ENCODE measurements at regions not wholly inside any gene's neighbourhood (a gene's known extent, or its start where the extent isn't known, plus 50 kb on each side); places are given as distances from the start of the nearest gene placed in this dataset.

DNA sequence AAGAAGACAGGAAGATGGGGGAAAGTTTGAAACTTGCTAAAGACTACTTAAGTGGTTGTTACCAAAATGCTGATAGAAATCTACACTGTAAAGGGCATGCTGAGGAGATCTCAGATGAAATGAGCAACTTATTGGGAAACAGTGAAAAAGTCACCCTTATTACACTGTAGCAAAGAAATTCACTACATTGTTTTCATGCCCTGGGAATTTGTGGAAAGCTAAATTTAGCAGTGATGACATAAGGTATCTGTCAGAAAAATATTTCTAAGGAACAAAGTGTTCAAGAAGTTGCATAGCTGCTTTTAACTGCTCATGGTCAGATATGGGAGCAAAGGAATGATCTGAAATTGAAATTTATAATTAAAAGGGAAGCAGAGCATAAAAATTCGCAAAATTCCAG, 702.4 kb upstream of the LRRC4C start:
- DNase-seq (ENCODE audit: low read depth in 3 of 3, low spot score in 2 of 3), result no peak

DNA sequence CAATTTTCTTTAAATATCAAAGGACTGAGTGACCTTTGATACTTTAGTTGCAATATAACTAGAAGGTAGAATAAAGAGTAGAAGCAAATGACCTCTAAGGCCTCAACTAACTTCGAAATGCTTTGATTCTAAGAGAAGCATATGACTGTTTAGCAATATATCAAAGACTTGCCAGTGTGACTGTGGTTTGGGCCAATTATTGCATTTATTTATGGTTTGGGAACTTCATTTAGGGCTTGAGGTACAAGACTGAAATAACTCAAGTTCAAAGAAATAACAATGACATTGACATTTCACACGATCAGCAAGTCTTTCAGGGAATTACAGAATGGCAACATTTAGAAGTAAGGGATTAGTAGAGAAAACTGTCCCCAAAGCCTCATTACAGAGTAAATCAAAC, 709.7 kb upstream of the LRRC4C start:
- no peak for DNase-seq (ENCODE audit: low read depth in 3 of 3, low spot score in 2 of 3)

DNA sequence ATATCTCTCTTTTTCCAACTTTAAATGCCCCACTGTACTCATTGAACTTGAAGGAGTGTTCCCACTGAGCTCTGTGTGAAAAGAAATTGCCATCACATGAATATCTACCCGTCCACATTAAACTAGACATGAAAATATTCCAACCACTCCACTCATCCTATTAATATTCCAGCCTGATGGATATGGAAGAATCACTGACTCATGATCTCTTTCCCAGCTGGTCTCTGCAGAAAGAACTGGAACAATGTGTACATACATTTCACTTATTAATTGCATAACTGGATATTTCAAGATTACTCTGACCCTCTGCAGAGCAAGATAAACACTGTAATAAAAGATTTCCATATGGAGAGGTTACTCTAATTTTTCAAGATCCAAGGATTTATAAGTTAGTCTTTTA, 711.1 kb upstream of the LRRC4C start:
- DNase-seq (ENCODE audit: low read depth in 3 of 3, low spot score in 2 of 3), result no peak

DNA sequence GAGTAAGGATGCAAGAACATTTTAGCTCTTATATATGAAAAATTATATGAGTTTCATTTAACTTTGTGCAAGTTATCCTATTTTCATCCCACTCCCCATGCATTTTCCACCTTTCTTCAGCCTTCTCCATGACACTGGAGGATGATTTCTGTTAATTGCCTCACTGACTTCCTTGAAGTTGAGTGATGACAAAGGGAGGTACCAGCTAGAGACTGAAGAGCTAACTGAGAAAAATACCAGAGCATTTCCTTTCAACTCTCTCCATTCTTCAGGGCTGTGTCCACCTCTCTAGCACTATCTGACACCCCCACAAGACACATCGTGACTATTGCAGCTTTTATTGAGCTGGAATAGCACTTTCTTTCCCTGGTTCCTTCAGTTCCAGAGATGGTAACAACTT, 711.6 kb upstream of the LRRC4C start:
- DNase-seq (ENCODE audit: low read depth in 3 of 3, low spot score in 2 of 3), result no peak

DNA sequence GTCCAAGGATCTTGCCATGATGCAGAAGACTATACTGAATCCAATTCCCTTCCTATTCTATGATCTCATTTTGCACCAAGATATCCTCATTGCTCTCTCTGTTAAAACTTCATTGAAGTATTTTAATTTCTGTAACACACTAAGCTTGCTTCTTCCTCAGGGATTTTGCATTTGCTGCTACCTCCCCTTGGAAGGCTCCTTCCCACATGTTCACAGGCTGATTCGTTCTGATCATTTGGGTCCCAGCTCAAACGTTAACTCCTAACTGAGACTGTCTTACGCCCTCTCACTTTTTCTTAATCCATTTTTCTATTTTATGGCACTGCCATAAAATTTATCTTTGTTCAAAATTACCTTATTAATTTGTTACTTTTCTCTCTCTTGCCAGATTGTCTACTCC, 713.0 kb upstream of the LRRC4C start:
- no peak for DNase-seq (ENCODE audit: low read depth in 3 of 3, low spot score in 2 of 3)

DNA sequence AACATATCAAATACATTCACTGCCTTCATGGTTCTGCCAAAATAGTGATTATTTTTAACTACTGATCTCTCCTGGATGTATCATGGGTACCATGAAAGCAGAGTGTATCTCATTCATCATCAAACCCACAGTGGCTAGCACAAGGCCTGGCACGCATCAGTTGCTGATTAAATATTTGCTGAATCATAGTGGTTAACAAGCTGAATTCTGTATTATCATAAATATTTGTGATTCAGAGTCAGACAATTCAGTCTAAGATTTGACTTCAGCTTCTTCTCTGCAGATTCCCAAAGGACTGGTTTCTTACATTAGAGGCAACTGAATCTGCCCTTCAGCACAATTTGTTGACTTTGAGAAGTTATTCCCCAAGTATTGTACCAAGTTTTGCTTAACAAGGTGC, 715.8 kb upstream of the LRRC4C start:
- DNase-seq (ENCODE audit: low read depth in 3 of 3, low spot score in 2 of 3), result no peak

DNA sequence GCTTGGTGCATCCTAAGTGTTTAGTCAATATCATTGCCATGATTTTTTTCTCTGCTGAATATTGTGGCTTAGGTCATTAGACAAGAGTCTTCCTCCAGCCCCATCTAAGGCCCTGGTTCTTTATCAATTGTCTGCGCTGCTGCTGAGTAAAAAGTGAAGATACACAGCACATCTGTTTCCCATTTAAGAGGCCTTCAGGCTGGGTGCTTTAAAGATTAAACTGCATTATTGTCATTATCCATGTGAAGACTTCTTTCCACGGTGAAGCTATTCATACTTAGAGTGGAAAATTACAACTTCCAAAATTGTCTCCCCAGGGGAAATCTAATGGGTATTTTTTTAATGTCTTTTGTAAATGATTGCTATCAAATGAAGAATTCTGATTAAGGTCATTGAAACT, 719.8 kb upstream of the LRRC4C start:
- DNase-seq (ENCODE audit: low read depth in 3 of 3, low spot score in 2 of 3), result no peak

DNA sequence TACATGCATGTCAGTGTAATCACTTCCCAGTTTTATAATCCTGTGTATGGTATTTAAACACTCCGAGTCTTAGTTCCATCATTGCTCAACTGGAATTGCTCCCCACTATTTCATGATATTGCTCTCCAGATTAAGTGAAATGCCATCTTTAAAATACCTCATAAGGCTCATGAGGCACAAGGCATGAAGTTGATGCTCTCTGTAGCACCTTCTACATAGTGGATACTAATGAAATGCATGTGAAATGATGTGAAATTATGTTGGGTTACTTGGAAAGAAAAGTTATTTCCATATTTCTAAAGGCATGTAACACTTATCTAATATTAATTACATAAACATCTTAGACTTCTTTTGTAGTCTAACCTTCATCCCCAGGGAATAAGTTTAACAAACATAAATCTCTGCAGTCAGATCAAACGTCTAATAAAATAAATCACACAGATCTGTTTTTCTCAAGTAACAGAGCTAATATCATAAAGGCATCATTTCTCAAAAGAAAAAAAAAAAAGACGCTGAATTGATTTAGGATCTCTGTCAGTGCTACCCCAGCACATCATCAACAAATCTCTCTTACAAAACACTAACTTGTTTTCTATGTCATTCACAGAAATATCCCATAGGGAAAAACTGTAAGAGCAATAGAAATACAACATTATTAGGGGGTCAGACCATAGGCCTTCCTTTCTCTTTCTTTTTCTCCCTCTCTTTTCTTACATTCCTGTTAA, 736.0 kb upstream of the LRRC4C start:
- no peak for DNase-seq (ENCODE audit: low read depth in 3 of 3, low spot score in 2 of 3)

DNA sequence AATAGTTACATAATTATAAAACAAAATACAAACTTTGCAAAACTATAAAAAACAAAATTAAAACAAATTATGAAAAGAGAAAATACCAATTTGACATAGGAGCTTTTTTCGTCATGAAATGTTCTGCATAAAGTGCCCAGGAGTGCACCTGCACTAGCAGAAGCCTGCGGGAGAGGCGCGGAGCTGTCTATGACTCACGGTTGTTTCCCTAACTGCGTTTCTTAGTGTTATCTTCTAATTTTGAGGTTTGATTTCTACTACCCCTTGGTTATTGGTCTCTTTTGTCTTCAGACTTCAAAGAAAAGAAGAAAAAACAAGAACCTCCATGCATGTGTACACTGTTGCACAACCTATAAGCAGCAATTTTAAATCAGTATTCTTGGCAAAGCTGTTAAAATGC, 740.9 kb upstream of the LRRC4C start:
- no peak for DNase-seq (ENCODE audit: low read depth in 3 of 3, low spot score in 2 of 3)

DNA sequence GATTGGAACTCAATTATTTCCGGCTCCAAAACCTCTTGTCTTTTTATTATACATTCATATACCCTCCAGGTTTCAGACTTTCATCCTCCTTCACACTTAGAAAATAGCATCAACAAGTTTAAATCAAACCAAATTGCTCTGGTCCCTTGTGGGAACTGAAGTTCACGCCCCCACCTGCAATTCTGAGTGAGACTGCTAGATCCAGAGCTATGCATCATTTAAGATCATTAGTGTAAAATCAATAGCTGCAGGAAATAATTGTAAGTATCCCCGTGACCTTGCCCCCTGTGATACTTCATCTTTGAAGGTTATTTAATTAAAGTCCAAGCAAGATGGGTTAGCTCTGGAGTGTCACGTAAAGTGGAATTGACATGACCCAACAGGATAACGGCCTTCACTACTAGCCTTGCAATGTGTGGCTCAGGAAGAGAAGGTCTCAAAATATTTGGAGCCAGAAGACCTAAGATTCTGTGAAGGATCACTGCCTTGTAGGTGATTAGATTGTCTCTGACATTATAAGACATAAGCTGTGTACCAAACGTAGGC, 742.2 kb upstream of the LRRC4C start:
- no peak for DNase-seq (ENCODE audit: low read depth in 3 of 3, low spot score in 2 of 3)

DNA sequence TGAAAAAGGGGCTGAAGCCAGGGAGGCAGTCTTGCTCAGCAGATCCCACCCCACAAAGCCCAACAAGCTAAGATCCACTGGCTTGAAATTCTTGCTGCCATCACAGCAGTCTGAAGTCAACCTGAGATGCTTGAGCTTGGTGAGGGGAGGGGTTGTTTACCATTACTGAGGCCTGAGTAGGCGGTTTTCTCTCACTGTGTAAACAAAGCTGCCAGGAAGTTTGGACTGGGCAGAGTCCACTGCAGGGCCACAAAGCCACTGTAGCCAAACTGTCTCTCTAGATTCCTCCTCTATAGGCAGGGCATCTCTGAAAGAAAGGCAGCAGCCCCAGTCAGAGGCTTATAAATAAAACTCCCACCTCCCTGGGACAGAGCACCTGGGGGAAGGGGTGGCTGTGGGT, 746.1 kb upstream of the LRRC4C start:
- no peak for DNase-seq (ENCODE audit: low read depth in 3 of 3, low spot score in 2 of 3)

DNA sequence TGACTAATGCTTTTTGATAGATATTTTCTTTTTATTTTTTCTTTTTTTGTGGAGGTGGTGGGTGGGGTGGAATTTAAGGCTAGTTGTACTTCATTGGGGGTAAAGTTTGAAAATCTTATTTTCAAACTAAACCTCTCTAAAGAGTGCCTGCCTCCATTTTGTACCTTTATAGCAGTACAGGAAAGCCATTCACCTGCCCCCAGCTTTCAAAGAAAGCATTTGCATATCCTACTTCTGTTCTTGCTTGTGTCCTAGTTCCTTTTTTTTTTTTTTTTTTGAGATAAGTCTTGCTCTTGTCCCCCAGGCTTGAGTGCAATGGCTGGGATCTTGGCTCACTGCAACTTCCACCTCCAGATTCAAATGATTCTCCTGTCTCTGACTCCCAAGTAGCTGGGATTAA, 766.2 kb upstream of the LRRC4C start:
- no peak for DNase-seq (ENCODE audit: low read depth in 3 of 3, low spot score in 2 of 3)

DNA sequence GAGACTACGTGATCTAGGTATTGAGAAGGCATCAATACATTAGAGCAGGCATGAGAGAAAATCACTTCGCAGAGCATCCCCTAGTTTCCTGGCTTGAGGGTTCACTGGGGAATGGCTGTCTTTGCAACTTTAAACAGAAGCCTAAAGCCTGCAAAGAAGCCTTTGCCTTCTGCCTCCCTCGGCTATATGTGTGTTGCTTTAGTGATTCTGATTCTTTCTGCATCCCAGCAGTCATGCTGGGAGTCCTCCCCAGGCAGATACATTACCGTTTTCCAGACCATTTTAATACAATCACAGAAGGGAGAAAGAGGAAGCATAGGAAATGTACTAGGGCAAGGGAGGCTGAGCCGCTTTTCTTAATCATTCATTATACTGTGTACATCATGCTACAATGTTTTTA, 773.2 kb upstream of the LRRC4C start:
- DNase-seq (ENCODE audit: low read depth in 3 of 3, low spot score in 2 of 3), result no peak

DNA sequence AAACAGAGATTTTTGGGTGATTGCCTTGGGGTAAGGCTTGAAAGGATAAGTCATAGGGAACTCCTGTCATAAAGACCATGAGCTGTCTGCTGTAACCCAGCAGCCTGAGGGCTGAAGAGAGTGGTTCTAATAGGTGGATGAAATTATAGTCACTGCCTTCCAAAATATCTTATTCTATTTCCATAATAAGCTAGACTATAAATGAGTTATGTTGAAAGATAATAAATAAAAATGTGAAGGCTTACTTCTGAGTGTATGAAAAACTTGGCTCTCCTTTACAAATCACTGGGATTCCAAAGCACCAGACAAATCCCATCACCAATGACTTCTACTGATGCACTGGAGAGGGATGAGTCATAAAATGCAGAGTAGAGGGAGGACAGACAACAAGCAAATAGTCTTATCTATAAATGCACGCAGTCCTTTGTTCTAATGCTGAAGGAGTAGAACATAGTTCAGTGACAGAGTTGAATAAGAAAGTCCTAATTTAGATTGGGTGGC, 775.0 kb upstream of the LRRC4C start:
- no peak for DNase-seq (ENCODE audit: low read depth in 3 of 3, low spot score in 2 of 3)

DNA sequence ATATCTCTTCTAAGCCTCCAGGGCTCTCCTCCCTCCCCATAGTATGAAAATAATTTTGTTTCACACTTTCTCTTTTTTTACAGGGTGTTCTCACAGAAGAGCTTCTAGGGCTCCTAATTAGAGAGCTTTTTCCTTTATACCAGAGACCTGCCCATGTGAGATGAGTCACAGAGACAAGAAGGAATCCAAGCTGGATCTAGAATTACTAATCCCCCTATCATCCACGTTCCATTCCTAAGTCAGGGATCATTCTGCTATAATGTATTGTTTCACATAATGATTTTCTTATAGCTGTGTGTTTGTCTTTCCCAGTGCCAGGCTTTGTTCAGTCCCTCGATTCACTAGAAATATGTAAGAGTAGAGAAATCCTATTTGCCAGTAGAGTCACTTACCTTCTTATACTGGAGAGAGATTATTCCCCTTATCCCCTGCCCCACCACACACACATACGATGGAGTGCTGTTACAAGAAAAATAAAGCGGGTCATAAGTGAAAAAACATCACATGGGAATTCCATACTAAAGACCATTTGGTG, 778.3 kb upstream of the LRRC4C start:
- DNase-seq (ENCODE audit: low read depth in 3 of 3, low spot score in 2 of 3), result no peak

DNA sequence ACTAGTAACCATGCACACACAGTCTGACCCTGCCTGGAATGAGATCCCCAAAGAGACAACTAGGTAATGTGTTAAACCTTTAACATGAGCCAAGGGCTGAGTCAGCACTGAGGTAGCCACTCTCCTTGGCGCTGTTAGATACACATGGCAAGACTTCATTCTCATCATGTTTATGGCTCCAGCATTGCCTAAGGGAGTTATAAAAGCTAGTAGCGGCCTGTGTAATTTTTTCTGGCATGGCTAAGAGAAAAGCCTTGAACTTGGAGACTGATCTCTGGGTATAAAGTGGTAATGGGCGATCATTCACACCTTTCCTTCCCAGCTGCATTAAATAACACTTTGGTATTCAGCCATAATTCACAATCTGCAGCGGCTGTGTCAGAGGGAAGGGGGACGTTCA, 779.7 kb upstream of the LRRC4C start:
- no peak for DNase-seq (ENCODE audit: low read depth in 3 of 3, low spot score in 2 of 3)

DNA sequence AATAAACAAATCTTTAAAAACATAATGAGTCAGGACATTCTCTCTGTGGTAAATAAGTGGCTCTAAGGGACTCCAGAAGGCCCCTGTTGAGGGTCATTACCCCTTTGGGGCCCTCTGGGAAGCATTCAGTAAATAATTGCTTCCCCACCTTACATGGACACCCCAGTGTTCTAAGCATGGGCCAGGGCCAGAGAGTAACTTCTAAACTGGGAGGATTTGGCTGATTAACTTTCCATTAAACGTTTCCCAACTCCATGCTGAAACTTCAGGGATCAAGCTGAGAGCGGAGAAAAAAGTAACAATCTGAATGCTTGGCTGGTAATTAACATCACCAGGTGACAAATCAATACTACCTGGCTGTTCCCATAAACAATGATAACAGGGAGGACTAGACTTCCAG, 783.9 kb upstream of the LRRC4C start:
- no peak for DNase-seq (ENCODE audit: low read depth in 3 of 3, low spot score in 2 of 3)

DNA sequence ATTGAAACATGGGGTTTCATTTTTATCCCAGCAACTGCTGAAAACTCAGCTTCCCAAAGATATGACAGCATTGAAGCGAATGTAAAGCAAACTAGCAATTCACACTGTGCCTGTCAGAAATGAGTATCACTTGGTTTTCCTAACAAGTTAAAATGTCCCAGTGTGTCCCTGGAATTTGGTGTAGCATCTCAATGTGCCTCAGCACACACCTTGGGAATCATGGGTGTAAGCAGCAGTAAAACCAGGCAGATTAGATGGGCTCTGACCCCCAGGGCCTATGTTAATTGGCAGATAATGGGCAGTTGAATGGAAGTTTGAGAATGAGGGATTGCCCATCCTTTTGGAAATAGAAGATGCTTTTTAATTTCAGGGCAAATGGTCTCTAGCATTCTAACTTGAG, 784.9 kb upstream of the LRRC4C start:
- no peak for DNase-seq (ENCODE audit: low read depth in 3 of 3, low spot score in 2 of 3)

DNA sequence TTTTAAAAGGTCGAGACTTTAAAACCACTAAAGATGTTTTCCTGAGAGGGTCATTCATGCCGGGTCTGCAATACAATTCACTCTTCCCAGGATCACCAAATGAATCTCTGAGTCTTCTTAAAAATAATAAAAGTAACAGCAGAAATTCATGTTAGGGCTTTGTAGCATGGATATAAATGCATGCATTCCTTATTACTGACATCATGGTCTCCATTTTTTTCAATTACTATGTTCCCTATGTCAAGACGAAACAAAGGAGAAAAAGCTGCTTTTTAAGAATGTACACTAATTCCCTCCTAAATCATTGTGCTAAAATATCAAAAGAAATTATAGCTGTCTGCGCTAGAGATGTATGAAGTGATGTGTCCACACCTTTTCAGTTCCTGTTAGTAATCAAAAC, 789.9 kb upstream of the LRRC4C start:
- no peak for DNase-seq (ENCODE audit: low read depth in 3 of 3, low spot score in 2 of 3)

DNA sequence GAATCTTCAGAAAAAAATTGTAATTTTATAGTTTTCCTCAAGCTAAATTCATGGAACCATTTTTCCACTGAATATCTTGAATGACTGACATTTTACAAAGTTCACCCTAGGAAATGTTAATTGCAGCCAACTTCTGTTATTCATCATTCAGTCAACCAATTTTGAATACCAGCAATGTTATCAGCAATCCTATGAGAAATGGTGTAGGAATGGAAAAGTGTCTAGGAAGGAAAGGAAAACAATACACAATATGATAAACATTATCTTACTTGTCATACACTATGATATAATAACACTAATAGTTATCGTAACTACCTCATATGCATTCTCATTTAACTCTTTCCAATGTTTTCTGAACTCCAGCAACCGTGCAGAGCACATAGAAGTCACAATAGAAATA, 790.5 kb upstream of the LRRC4C start:
- DNase-seq (ENCODE audit: low read depth in 3 of 3, low spot score in 2 of 3), result no peak

DNA sequence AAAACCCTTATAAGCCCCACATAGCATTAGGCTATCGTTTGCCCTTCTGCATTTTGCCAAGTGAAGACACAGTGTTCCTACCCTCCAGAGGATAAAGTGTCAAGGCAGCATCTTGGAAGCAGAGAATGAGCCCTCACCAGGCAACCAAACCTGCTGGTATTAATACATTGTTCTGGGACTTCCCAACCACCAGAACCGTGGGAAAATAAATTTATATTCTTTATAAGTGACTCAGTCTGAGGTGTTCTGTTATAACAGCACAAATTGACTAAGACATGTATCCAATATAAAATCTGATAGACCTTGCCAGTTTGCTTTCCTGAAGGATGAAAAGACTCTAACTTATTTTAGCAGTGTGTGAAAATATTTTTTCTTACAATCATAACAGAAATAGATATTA, 792.5 kb upstream of the LRRC4C start:
- DNase-seq (ENCODE audit: low read depth in 3 of 3, low spot score in 2 of 3), result no peak

DNA sequence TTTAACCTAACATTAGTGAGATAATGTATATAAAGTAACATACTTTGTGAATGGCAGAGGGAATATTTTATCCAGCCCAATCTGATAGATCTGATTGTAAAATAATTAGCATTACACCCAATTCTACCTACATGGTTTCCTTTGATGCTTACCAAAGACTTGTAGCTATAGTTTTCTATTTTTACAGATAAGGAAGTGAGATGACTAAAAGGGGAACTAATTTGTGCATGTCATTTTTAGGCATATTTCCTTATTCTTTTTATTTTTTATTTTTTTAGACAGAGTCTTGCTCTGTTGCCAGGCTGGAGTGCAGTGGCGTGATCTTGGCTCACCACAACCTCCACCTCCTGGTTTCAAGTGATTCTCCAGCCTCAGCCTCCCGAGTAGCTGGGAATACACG, 793.7 kb upstream of the LRRC4C start:
- DNase-seq (ENCODE audit: low read depth in 3 of 3, low spot score in 2 of 3), result no peak

DNA sequence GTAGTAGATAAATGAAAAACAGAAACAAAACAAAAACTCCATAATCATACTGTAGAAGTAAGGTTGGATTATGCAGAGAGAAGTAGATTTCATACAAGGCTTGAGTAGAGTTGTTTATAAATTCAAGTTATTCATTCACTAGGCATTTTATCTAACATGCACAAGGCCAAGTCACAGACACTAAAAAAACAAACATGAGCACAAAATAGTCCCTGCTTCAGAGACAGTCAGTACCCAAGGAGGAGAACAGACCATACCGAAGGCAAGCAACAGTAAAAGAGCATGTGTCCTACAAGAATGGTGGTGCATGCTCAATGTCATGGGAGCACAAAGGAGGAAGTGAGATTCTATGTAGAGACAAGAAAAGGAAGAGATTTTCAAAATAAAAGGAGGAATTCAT, 796.5 kb upstream of the LRRC4C start:
- DNase-seq (ENCODE audit: low read depth in 3 of 3, low spot score in 2 of 3), result no peak

Measured in right renal cortex interstitium (tissue), 3 donors.